G401 (cell line): ENCODE measurements at regions not wholly inside any gene's neighbourhood (a gene's known extent, or its start where the extent isn't known, plus 50 kb on each side); places are given as distances from the start of the nearest gene placed in this dataset.
"Not testable (repeated sequence)": the region's sequence is repeated elsewhere in the genome, so short reads cannot be mapped to it uniquely, and the experiment has no call there.

Experiments
- DNase-seq: peaks from one replicate; pipeline ENCODE4 v3.0.0-alpha.2; 2015; ENCODE audit warnings: low spot score
- in situ Hi-C: cut with HindIII; loops from 2 replicates; pipeline ENCODE4 v1.10.0; 2016; ENCODE audit warnings: low sequenced_read_pairs, mixed read lengths

DNA sequence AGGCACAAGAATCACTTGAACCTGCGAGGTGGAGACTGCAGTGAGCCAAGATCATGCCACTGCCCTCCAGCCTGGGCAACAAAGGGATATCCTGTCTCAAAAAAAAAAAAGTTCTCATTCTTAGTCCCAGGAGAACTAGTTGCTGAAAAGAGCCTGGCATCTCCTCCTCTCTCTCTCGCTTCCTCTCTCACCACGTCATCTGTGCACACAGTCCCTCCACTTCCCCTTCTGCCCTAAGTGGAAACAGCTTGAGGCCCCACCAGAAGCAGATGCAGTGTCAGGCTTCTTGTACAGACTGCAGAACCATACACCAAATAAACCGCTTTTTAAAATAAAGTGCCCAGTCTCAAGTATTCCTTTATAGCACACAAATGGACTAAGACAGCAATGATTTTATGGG lies 175.3 kb downstream of the NPIPA8 start:
- in situ Hi-C loops, DNase-seq: not testable (repeated sequence)

DNA sequence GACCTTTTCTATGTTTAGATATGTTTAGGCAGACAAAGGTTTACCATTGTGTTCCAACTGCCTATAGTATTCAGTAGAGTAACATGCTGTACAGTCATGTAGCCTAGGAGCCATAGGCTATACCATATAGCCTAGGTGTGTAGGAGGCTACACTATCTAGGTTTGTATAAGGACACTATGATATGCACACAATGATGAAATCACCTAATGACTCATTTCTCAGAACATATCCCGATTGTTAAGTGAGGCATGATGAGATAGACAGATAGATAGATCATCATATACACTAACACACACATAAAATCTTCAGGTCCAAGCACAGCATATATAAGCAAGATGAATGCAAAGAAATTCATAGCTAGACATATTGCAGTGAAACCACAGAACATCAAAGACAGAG lies 177.4 kb downstream of the NPIPA8 start:
- DNase-seq, in situ Hi-C loops: not testable (repeated sequence)

GRCh38 chr16:18157854-18158253 lies 178.7 kb downstream of the NPIPA8 start:
- DNase-seq, in situ Hi-C loops: not testable (repeated sequence)

GRCh38 chr16:18152832-18153231 lies 183.7 kb downstream of the NPIPA8 start:
- in situ Hi-C loops, DNase-seq: not testable (repeated sequence)

- in situ Hi-C loops, DNase-seq: not testable (repeated sequence)
Measured at GRCh38 chr16:18148132-18148531, 188.4 kb downstream of the NPIPA8 start.

- in situ Hi-C loops, DNase-seq: not testable (repeated sequence)
Measured at GRCh38 chr16:18146601-18147142, 189.9 kb downstream of the NPIPA8 start.

GRCh38 chr16:18142066-18142465 lies 194.5 kb downstream of the NPIPA8 start:
- in situ Hi-C loops, DNase-seq: not testable (repeated sequence)

DNA sequence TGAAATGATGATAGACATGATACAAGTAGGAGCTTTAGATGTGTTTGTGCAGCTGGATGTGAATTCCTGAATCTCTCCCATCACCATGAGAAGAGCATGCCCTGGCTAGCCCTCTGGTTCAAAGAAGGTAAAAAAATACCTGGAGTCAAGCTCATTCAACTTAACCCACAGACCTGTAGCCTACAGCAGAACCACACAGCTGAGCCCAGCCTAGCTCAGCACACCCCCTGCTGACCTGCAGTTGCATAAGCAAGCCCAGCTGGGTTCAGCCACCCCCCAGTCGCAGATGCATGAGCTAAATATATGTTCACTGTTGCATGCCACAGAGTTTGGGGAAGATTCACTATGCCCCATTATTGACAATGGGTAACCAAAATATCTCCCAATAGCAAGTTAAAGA lies 200.2 kb downstream of the NPIPA8 start:
- in situ Hi-C loops, DNase-seq: not testable (repeated sequence)

GRCh38 chr16:18135024-18135423 lies 201.5 kb downstream of the NPIPA8 start:
- DNase-seq, in situ Hi-C loops: not testable (repeated sequence)

- in situ Hi-C loops, DNase-seq: not testable (repeated sequence)
Measured at GRCh38 chr16:18131587-18131986, 204.9 kb downstream of the NPIPA8 start.

DNA sequence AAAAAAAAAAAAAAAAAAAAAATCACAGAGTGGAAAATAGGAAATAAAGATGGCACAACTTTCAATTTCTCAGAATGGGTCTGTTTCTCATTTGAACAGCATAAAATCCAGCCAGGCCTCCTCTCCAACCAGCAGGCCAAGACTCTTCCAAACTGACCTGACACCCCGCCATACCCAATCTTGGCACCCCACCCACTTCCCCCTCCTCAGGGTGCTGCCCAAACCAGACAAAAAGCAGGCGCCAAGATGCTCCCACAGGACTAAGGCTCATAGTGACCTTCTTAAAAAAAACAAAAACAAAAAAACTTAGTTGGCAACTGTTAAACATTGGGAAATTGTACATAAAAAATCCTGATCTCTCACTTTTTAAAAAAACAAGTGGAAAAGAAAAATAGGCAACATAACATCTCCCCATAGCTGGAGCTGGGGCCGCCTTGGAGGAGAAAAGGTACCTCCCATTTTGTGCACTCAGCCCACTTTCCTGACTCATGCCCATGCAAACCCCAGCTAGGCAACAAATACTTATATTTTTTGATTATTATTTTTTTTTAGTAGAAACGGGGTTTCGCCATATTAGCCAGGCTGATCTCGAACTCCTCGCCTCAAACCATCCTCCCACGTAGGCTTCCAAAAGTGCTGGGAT lies 205.9 kb downstream of the NPIPA8 start:
- DNase-seq, in situ Hi-C loops: not testable (repeated sequence)

DNA sequence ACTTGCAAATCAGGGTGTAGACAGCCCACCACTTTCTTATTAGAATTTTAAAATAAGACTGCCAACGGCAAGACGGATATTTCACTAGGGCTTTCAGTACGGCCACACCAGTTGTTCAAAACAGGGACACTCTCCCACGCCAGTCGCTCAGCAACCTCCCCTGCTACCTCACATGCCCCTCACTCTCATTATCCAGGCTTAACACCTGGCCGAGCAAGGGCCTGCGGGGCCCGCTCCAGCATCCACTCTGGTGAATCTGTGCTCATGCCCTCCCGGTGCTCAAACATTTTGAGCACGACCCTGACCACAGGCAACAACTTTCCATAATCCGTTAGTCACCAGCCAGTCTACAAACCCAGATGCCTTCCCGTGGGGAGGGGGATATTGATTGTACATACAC lies 209.5 kb downstream of the NPIPA8 start:
- in situ Hi-C loops, DNase-seq: not testable (repeated sequence)

GRCh38 chr16:18119092-18119491 lies 217.4 kb downstream of the NPIPA8 start:
- DNase-seq, in situ Hi-C loops: not testable (repeated sequence)

GRCh38 chr16:18118684-18119083 lies 217.9 kb downstream of the NPIPA8 start:
- in situ Hi-C loops, DNase-seq: not testable (repeated sequence)

- in situ Hi-C loops, DNase-seq: not testable (repeated sequence)
Measured at GRCh38 chr16:18118071-18118470, 218.5 kb downstream of the NPIPA8 start.

- in situ Hi-C loops, DNase-seq: not testable (repeated sequence)
Measured at GRCh38 chr16:18104412-18104811, 232.1 kb downstream of the NPIPA8 start.

DNA sequence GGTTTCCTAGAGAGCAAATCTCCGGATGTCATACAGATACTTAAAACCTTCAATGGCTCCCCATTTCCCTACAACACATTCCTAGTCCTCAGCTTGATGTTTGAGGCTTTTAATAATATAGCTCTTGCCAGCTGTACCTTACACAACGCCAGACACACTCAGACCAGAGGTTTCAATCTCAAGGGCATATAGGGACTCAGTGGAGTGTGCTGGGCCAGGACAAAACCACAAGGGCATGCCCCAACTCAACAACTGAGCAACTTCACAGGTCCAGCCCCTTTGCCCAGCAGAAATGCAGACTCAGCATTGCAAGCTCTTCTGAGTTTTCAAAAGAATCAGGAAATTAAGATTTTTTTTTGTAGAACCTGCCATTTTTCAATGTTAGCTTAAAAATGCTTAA lies 235.5 kb downstream of the NPIPA8 start:
- in situ Hi-C loops: not testable (repeated sequence)

GRCh38 chr16:18092605-18093004 lies 243.9 kb downstream of the NPIPA8 start:
- in situ Hi-C loops, DNase-seq: not testable (repeated sequence)

More for the DNA sequence above, 235.5 kb downstream of the NPIPA8 start:
- DNase-seq: not testable (repeated sequence)

DNA sequence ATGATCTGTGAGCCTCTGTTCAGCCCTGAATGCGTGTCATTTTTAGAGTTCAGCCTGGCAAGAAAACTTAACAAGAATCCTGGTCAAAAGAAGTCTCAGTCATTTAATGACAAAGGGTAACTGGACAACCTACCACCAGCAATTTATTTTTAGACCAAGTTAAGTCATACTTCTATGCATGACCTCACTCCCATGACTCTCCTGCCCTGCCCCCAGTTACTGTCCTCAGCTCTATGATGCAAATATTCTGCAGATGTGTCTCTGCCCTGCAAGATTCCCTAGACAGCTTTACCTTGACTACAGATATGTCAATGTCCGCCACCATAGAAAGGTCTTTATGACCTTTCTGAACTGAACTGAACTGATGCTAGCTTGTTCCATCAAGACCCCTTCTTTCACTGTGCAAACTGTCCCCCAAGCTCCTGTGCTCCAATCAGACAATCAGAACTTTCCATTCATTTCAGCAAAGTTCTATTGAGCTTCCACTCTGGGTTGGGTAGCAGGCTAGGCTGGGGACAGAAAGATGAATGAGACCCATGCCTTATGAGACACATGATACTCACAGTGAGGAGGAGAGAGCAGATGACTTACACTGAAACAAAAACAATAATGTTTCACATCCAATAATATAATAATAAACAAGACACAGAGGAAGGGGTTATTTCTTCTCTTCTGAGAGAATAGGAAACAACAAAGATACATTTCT lies 255.7 kb downstream of the NPIPA8 start:
- in situ Hi-C loops: not testable (repeated sequence)

GRCh38 chr16:18077910-18078309 lies 258.6 kb downstream of the NPIPA8 start:
- DNase-seq, in situ Hi-C loops: not testable (repeated sequence)

More for the DNA sequence above, 255.7 kb downstream of the NPIPA8 start:
- DNase-seq: not testable (repeated sequence)
